DOHH2 (cell line): ENCODE measurements at regions not wholly inside any gene's neighbourhood (a gene's known extent, or its start where the extent isn't known, plus 50 kb on each side); places are given as distances from the start of the nearest gene placed in this dataset.

Source experiments
- H3F3A ChIP-seq: fragments of 200-600 bp; sonication (generic), shearing (Covaris generic); 2 replicates; pipeline ENCODE4 v1.6.0; 2016; ENCODE audit warnings: antibody characterized with exemption, mild to moderate bottlenecking; ENCODE audit not compliant: control insufficient read depth, insufficient read depth
- H3K27ac ChIP-seq: fragments of 200-600 bp; sonication (generic); 2 replicates; pipeline ENCODE4 v1.5.1; 2014; ENCODE audit warnings: low read depth, mild to moderate bottlenecking, low read length, moderate library complexity
- H3K27me3 ChIP-seq: fragments of 200-600 bp; sonication (generic); 2 replicates; pipeline ENCODE4 v1.6.1; 2014; ENCODE audit warnings: mild to moderate bottlenecking, low read length, mixed read lengths; ENCODE audit not compliant: control insufficient read depth
- H3K36me3 ChIP-seq: fragments of 200-600 bp; sonication (generic); 2 replicates; pipeline ENCODE4 v1.6.1; 2014; ENCODE audit warnings: mild to moderate bottlenecking, low read length, moderate library complexity, mixed read lengths; ENCODE audit not compliant: control insufficient read depth
- H3K4me1 ChIP-seq: fragments of 200-600 bp; sonication (generic); 2 replicates; pipeline ENCODE4 v1.6.1; 2014; ENCODE audit warnings: mild to moderate bottlenecking, low read length, mixed read lengths; ENCODE audit not compliant: control insufficient read depth
- H3K4me2 ChIP-seq: fragments of 200-600 bp; sonication (generic); 2 replicates; pipeline ENCODE4 v1.6.0; 2014; ENCODE audit warnings: mild to moderate bottlenecking, low read length, moderate library complexity
- H3K4me3 ChIP-seq: fragments of 200-600 bp; sonication (generic); 2 replicates; pipeline ENCODE4 v1.5.1; 2014; ENCODE audit warnings: mild to moderate bottlenecking, low read length, mixed read lengths
- H3K79me2 ChIP-seq: fragments of 200-600 bp; sonication (generic); 2 replicates; pipeline ENCODE4 v1.6.1; 2014; ENCODE audit warnings: mild to moderate bottlenecking, low read length, mixed read lengths; ENCODE audit not compliant: control insufficient read depth
- H3K9me2 ChIP-seq: fragments of 200-600 bp; sonication (generic); replicated peaks from 2 replicates; pipeline ENCODE4 v1.6.1; 2014; ENCODE audit warnings: mild to moderate bottlenecking, low read length, mixed read lengths; ENCODE audit not compliant: control insufficient read depth
- H3K9me3 ChIP-seq: fragments of 200-600 bp; sonication (generic); 2 replicates; pipeline ENCODE4 v1.6.1; 2014; ENCODE audit warnings: antibody characterized with exemption, low read length, mixed read lengths; ENCODE audit not compliant: control insufficient read depth, insufficient read depth
- H4K20me1 ChIP-seq: fragments of 200-600 bp; sonication (generic); 2 replicates; pipeline ENCODE4 v1.6.0; 2014; ENCODE audit warnings: low read depth, mild to moderate bottlenecking, antibody characterized with exemption, low read length, moderate library complexity; ENCODE audit not compliant: control insufficient read depth, insufficient read depth
- CTCF ChIP-seq: fragments of 200-600 bp; sonication (generic); IDR thresholded peaks from one replicate; pipeline ENCODE4 v1.5.1; 2014; ENCODE audit warnings: antibody characterized with exemption, mild to moderate bottlenecking, low read depth, low read length; ENCODE audit not compliant: poor library complexity, severe bottlenecking
- EZH2phosphoT487 ChIP-seq: fragments of 200-600 bp; sonication (generic); IDR thresholded peaks from 2 replicates; pipeline ENCODE4 v1.6.1; 2017; ENCODE audit warnings: borderline replicate concordance, mild to moderate bottlenecking, antibody characterized with exemption, low read length, moderate library complexity, mixed read lengths

GRCh38 chr9:106032978-106033377, 338.6 kb downstream of the TMEM38B start:
- H3K4me3 ChIP-seq = no peak overlapping the region
- no peak overlapping the region for H3K4me2 ChIP-seq
- H3K9me3 ChIP-seq = no peaks in the 10 kb centered on the region
- peaks cover 2% of the 10 kb centered on the region; the same call in 1 of the 2 replicates for H3K27me3 ChIP-seq
- no peaks in the 10 kb centered on the region for H3F3A ChIP-seq
- no peaks in the 10 kb centered on the region for H3K9me2 ChIP-seq
- H3K27ac ChIP-seq = no peak overlapping the region
- no peak for TF ChIP-seq CTCF
- no peak for TF ChIP-seq EZH2phosphoT487
- H3K36me3 ChIP-seq = no peaks in the 10 kb centered on the region
- no peaks in the 10 kb centered on the region for H3K4me1 ChIP-seq
- no peaks in the 10 kb centered on the region for H4K20me1 ChIP-seq
- H3K79me2 ChIP-seq = no peaks in the 10 kb centered on the region

GRCh38 chr9:106035806-106036205, 341.5 kb downstream of the TMEM38B start:
- no peak overlapping the region for H3K27ac ChIP-seq
- no peaks in the 10 kb centered on the region for H3K36me3 ChIP-seq
- H3K4me3 ChIP-seq = no peak overlapping the region
- H3K79me2 ChIP-seq = no peaks in the 10 kb centered on the region
- no peaks in the 10 kb centered on the region for H4K20me1 ChIP-seq
- no peaks in the 10 kb centered on the region for H3K9me3 ChIP-seq
- no peaks in the 10 kb centered on the region; the same call in 1 of the 2 replicates for H3K27me3 ChIP-seq
- no peaks in the 10 kb centered on the region for H3F3A ChIP-seq
- no peak overlapping the region for H3K4me2 ChIP-seq
- TF ChIP-seq EZH2phosphoT487 (no peak), CTCF (no peak)
- H3K4me1 ChIP-seq = no peaks in the 10 kb centered on the region
- no peaks in the 10 kb centered on the region for H3K9me2 ChIP-seq

- Histone ChIP-seq H3K4me2 (no peak overlapping the region), H3K79me2 (no peaks in the 10 kb centered on the region)
These were observed 344.1 kb downstream of the TMEM38B start for GRCh38 chr9:106038266-106039001.

More at GRCh38 chr9:106038266-106039001, 344.1 kb downstream of the TMEM38B start:
- Histone ChIP-seq H4K20me1 (no peaks in the 10 kb centered on the region), H3K27ac (no peak overlapping the region), H3K27me3 (no peaks in the 10 kb centered on the region), H3F3A (no peaks in the 10 kb centered on the region), H3K36me3 (no peaks in the 10 kb centered on the region), H3K9me2 (no peaks in the 10 kb centered on the region), H3K4me1 (no peaks in the 10 kb centered on the region), H3K4me3 (no peak overlapping the region), H3K9me3 (no peaks in the 10 kb centered on the region)
- TF ChIP-seq CTCF (no peak), EZH2phosphoT487 (no peak)
